Vagina (tissue), 2 donors: ENCODE measurements at regions not wholly inside any gene's neighbourhood (a gene's known extent, or its start where the extent isn't known, plus 50 kb on each side); places are given as distances from the start of the nearest gene placed in this dataset.

Experiments
- POLR2AphosphoS5 ChIP-seq, 2 donors: sonication (generic); formaldehyde crosslinking; IDR thresholded peaks; one replicate each; pipeline ENCODE4 v1.9.0; 2017; ENCODE audit warnings: antibody characterized with exemption in 2 of 2, mild to moderate bottlenecking in 2 of 2, low read depth in 1 of 2; ENCODE audit not compliant: insufficient read depth in 1 of 2
- TF ChIP-seq, protein P1 (sequence below), 3 experiments: fragments of 450-650 bp in 2 of 3; fragments of 200-600 bp in 1 of 3; sonication (generic) in 1 of 3; IDR thresholded peaks; one replicate each; pipeline ENCODE4 v1.5.1; 2017 to 2019; ENCODE audit warnings: antibody characterized with exemption in 3 of 3, mild to moderate bottlenecking in 2 of 3, moderate library complexity in 2 of 3

DNA sequence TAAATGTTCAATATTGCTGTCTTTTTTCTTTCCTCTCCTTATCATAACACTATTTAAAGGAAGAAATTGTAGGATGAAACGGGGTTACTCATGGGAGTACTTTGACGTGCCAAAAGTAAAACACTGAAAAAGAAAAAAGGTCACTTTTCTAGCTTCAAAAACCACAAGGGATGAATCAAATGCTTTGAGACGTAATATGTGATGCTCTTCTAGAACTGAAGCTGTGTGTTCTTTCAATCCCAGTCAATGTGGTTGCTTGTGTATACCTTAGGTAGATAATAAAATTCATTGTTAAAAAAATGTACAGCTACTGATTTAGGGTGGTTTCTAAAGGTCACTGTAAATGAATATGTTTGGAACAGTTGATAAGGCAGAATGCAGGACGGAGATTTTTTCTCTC is 538.8 kb upstream of the ZNF717 start:
- no peak for TF ChIP-seq POLR2AphosphoS5 (IDR thresholded peaks at IDR 0.05; ENCODE audit: insufficient read depth in 1 of 2, low read depth in 1 of 2)
- TF ChIP-seq, protein P1, sequence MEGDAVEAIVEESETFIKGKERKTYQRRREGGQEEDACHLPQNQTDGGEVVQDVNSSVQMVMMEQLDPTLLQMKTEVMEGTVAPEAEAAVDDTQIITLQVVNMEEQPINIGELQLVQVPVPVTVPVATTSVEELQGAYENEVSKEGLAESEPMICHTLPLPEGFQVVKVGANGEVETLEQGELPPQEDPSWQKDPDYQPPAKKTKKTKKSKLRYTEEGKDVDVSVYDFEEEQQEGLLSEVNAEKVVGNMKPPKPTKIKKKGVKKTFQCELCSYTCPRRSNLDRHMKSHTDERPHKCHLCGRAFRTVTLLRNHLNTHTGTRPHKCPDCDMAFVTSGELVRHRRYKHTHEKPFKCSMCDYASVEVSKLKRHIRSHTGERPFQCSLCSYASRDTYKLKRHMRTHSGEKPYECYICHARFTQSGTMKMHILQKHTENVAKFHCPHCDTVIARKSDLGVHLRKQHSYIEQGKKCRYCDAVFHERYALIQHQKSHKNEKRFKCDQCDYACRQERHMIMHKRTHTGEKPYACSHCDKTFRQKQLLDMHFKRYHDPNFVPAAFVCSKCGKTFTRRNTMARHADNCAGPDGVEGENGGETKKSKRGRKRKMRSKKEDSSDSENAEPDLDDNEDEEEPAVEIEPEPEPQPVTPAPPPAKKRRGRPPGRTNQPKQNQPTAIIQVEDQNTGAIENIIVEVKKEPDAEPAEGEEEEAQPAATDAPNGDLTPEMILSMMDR (IDR thresholded peaks at IDR 0.05): no peak
